Cardiac fibroblast (primary cell): ENCODE measurements at regions not wholly inside any gene's neighbourhood (a gene's known extent, or its start where the extent isn't known, plus 50 kb on each side); places are given as distances from the start of the nearest gene placed in this dataset.

Source experiments
- DNase-seq, 2 donors: peaks; one replicate each; pipeline versions ENCODE4 v3.0.0 to v3.0.0-alpha.2; 2010; ENCODE audit warnings: low read depth in 2 of 2
- H3K4me3 ChIP-seq, 2 donors: replicated peaks in 1 of 2; 1 replicate in 1 of 2; 2 replicates in 1 of 2; pipeline ENCODE4 v1.5.1; 2011; ENCODE audit warnings: low read depth in 2 of 2, low read length in 2 of 2, mild to moderate bottlenecking in 2 of 2, moderate library complexity in 1 of 2
- TF ChIP-seq, protein P1 (sequence below): IDR thresholded peaks from one replicate; pipeline ENCODE4 v1.5.1; 2011; ENCODE audit warnings: low read depth, mild to moderate bottlenecking, low read length, inconsistent platforms

- DNase-seq = peak; percentile 53 to 62
- TF ChIP-seq, protein P1, sequence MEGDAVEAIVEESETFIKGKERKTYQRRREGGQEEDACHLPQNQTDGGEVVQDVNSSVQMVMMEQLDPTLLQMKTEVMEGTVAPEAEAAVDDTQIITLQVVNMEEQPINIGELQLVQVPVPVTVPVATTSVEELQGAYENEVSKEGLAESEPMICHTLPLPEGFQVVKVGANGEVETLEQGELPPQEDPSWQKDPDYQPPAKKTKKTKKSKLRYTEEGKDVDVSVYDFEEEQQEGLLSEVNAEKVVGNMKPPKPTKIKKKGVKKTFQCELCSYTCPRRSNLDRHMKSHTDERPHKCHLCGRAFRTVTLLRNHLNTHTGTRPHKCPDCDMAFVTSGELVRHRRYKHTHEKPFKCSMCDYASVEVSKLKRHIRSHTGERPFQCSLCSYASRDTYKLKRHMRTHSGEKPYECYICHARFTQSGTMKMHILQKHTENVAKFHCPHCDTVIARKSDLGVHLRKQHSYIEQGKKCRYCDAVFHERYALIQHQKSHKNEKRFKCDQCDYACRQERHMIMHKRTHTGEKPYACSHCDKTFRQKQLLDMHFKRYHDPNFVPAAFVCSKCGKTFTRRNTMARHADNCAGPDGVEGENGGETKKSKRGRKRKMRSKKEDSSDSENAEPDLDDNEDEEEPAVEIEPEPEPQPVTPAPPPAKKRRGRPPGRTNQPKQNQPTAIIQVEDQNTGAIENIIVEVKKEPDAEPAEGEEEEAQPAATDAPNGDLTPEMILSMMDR = peak; percentile 7
- H3K4me3 ChIP-seq = peak overlapping the region; percentile 54 to 55
Measured at GRCh38 chr19:30227661-30228112, 144.5 kb upstream of the ZNF536 start.

GRCh38 chr19:30228113-30228834 lies 143.9 kb upstream of the ZNF536 start:
- TF ChIP-seq, protein P1 = no peak
- H3K4me3 ChIP-seq = peak overlapping the region; percentile 34 to 42
- DNase-seq = no peak

GRCh38 chr19:30228835-30229524 lies 143.2 kb upstream of the ZNF536 start:
- H3K4me3 ChIP-seq = peak overlapping the region; percentile 26 to 34
- peak in 1 of 2 donors; percentile 15 for DNase-seq
- TF ChIP-seq, protein P1 = no peak

DNA sequence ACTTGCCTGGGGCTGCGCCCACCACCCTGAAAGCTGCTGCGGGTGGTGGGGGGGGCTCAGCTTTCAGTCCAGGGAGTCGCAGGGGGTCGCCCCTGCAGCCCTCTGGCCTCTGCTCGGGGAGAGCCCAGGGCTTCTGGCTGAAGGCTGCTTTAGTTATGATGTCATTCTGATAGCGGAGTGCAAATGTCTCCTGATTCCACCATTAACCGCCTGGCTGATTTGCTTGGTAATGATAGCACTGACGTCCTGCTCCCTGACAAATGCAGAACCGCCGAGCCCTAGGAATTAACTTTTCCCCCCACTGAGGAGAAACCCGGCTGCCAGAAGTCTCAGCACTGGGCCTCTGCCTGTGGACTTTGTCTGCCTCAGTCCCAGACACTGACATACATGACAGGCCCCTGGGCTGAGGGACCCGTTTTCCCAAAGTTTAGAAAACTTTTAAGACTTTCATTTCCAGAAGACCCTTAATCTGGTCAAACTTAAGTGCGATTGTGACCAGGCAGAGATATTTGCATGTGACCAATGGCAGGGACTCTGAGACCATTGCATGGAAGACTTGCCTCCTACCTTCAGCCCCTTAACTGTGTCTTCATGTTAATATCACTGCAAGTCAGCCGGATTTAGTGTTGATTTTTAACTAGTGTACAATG lies 142.5 kb upstream of the ZNF536 start:
- DNase-seq = no peak
- TF ChIP-seq, protein P1 = no peak

DNA sequence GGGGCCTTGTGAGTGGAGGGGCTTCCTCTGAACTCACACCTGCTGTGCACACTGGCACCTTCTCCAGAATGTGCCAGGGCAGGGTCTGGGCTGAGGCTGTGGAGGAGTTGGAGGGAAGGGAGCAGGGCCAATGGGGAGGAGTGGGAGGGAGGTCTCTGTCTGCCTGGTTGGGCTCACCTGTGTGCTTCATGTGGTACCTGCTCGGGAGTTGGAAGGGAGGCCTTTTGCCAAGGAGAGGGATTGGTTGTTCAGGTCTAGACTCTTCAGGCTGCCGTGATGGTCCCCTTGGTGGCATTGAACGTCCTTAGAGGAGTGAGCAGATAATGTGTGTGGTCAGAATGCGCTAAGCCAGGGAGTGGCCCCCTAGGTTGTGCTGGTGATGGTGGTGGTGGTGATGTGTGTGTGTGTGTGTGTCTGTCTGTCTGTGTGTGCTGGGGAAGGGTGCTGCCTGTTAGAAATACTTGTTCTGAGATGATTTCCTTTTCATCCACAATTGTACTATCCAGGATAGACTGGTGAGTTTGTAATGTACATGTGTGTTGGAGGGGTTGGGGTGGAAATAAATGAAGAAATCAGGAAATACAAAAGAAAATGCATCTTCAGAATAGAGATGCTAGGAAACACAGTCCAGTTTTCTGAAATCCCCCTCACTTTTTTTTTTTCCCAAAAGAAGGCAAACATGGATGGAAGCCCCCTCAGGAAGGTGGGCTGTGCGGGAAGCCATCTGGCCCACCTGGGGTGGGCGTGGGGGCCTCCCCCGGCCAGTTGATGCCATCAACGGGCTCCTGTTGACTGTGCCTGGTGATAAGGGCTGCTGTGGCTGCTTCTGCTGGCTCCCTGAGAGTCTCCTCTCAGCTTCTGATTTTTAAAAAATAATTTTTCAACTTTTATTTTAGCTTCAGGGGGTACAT lies 140.5 kb upstream of the ZNF536 start:
- H3K4me3 ChIP-seq = no peak overlapping the region
- DNase-seq = no peak
- TF ChIP-seq, protein P1 = no peak

More for the DNA sequence above, 142.5 kb upstream of the ZNF536 start:
- H3K4me3 ChIP-seq = no peak overlapping the region

DNA sequence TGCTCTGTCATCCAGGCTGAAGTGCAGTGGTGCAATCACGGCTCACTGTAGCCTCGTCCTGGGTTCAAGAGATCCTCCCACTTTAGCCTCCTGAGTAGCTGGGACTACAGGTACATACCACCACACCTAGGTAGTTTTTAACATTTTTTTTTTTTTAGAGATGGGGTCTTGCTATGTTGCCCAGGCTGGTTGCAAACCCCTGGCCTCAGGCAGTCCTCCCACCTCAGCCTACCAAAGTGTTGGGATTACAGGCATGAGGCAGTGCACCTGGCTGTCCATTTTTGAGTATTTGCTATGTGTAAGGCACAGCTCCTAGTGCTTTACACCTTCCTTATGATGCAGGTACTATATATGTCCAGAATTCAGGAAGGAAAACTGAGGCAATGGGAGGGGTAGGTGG lies 138.8 kb upstream of the ZNF536 start:
- H3K4me3 ChIP-seq = no peak overlapping the region
- TF ChIP-seq, protein P1 = no peak

More for the DNA sequence above, 138.8 kb upstream of the ZNF536 start:
- DNase-seq = no peak
